Lower leg skin (tissue), 4 donors: ENCODE measurements at regions not wholly inside any gene's neighbourhood (a gene's known extent, or its start where the extent isn't known, plus 50 kb on each side); places are given as distances from the start of the nearest gene placed in this dataset.

Experiments used
- DNase-seq, 2 donors: peaks; one replicate each; pipeline ENCODE4 v3.0.0-alpha.2; 2019; ENCODE audit warnings: low spot score in 2 of 2
- H3K4me3 ChIP-seq: fragments of 200-600 bp; sonication (generic); 2 replicates; pipeline ENCODE4 v1.5.1; 2017; ENCODE audit warnings: mild to moderate bottlenecking, low read depth; ENCODE audit not compliant: poor library complexity, severe bottlenecking
- POLR2A ChIP-seq, 2 donors: fragments of 450-650 bp; IDR thresholded peaks; one replicate each; pipeline ENCODE4 v1.6.1; 2016 to 2017; ENCODE audit warnings: antibody characterized with exemption in 2 of 2, mild to moderate bottlenecking in 1 of 2, moderate library complexity in 1 of 2
- WGBS, 2 donors: methylation state at CpG; one replicate each; pipeline ENCODE4 v1.1.5; 2018; 5-methylcytosine and 5-hydroxymethylcytosine counted together
- intact Hi-C: fragments of 100-400 bp; cut with DNase I; formaldehyde crosslinking; loops from one replicate; pipeline ENCODE4 v1.15.0; 2023; ENCODE audit warnings: low total_unique reads
- TF ChIP-seq, protein P1 (sequence below), 3 donors: fragments of 450-650 bp; IDR thresholded peaks; one replicate each; pipeline ENCODE4 v1.5.1; 2016; ENCODE audit warnings: antibody characterized with exemption in 3 of 3, mild to moderate bottlenecking in 3 of 3, moderate library complexity in 2 of 3

DNA sequence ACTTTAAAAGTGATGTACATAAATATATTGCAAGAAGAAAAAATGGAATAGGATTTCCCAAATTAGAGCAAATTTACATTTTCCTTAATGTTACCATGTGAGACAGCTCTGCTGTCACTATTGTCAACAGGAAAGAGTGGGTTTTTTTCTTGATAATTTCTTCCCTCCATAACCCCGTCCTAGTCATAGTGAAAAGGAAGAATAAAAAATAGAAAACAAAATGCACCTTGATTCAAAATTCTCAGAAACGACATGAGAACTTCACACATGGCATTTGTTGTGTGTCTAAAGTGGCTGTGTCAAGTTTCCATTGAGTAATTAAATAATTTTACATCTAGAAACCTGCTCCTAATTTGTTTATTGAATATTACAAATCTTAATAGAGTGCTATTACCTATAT lies 945.2 kb upstream of the SLC35B3 start:
- intact Hi-C loops, result no loop called here
- H3K4me3 ChIP-seq, result no peak overlapping the region
- no peak for TF ChIP-seq POLR2A (IDR thresholded peaks at IDR 0.05)
- TF ChIP-seq, protein P1, sequence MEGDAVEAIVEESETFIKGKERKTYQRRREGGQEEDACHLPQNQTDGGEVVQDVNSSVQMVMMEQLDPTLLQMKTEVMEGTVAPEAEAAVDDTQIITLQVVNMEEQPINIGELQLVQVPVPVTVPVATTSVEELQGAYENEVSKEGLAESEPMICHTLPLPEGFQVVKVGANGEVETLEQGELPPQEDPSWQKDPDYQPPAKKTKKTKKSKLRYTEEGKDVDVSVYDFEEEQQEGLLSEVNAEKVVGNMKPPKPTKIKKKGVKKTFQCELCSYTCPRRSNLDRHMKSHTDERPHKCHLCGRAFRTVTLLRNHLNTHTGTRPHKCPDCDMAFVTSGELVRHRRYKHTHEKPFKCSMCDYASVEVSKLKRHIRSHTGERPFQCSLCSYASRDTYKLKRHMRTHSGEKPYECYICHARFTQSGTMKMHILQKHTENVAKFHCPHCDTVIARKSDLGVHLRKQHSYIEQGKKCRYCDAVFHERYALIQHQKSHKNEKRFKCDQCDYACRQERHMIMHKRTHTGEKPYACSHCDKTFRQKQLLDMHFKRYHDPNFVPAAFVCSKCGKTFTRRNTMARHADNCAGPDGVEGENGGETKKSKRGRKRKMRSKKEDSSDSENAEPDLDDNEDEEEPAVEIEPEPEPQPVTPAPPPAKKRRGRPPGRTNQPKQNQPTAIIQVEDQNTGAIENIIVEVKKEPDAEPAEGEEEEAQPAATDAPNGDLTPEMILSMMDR (IDR thresholded peaks at IDR 0.05), result no peak
- 38 to 48% methylated on average over 2 of the region's 2 CpGs for WGBS, 2 donors
- DNase-seq, result no peak

- TF ChIP-seq, protein P1 (IDR thresholded peaks at IDR 0.05), result no peak
- no peak for TF ChIP-seq POLR2A (IDR thresholded peaks at IDR 0.05)
- no peak overlapping the region for H3K4me3 ChIP-seq
- no peak for DNase-seq
- intact Hi-C loops, result no loop called here
Measured at GRCh38 chr6:9373308-9373707, 938.0 kb upstream of the SLC35B3 start.

- no peak for TF ChIP-seq POLR2A (IDR thresholded peaks at IDR 0.05)
- TF ChIP-seq, protein P1 (IDR thresholded peaks at IDR 0.05), result no peak
- DNase-seq, result no peak
- intact Hi-C loops, result no loop called here
- WGBS, 2 donors, result 63 to 70% methylated on average over 2 of the region's 2 CpGs
- H3K4me3 ChIP-seq, result no peak overlapping the region
Measured at GRCh38 chr6:9370480-9370879, 935.1 kb upstream of the SLC35B3 start.

DNA sequence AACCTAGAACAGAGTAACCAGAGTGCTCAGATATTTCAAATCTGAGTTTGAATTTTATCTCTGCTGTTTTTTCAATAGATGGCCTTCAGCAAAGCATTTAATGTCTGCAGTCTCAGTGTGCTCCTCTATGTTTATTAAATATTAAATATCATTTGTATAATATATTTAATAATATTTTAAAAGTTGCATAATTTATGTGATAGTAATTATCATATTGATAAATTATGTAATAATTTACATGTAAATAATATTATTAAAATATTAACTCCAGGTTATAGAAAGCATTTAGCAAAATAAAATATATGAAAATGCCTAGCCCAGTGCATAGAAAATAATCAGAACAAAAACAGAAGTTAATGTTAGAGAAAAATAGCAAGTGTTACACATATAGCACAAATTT lies 930.0 kb upstream of the SLC35B3 start:
- no peak overlapping the region for H3K4me3 ChIP-seq
- intact Hi-C loops, result no loop called here
- TF ChIP-seq, protein P1 (IDR thresholded peaks at IDR 0.05), result no peak
- TF ChIP-seq POLR2A (IDR thresholded peaks at IDR 0.05), result no peak

GRCh38 chr6:9361749-9362148 lies 926.4 kb upstream of the SLC35B3 start:
- intact Hi-C loops, result no loop called here
- H3K4me3 ChIP-seq, result no peak overlapping the region
- TF ChIP-seq, protein P1 (IDR thresholded peaks at IDR 0.05), result no peak
- TF ChIP-seq POLR2A (IDR thresholded peaks at IDR 0.05), result no peak
- no peak for DNase-seq
- WGBS, 2 donors, result 77 to 86% methylated on average over 2 of the region's 2 CpGs

More for the DNA sequence above, 930.0 kb upstream of the SLC35B3 start:
- DNase-seq, result no peak

DNA sequence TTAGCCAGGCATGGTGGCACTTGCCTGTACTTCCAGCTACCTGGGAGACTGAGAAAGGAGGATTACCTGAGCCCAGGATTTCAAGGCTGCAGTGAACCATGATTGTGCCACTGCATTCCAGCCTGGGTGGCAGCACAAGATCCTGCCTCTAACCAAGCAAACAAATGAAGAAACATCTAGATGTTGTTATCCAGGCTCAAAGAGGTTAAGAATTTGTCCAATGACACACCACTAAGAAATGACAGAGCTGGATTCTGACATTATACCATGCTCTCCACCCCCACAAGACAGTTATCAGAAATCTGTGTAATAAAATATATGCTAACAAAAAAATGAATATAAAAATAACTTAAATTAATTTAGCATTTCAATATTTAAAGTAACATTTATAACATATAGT lies 925.5 kb upstream of the SLC35B3 start:
- intact Hi-C loops, result no loop called here
- no peak for DNase-seq
- TF ChIP-seq, protein P1 (IDR thresholded peaks at IDR 0.05), result no peak
- no peak for TF ChIP-seq POLR2A (IDR thresholded peaks at IDR 0.05)
- H3K4me3 ChIP-seq, result no peak overlapping the region
